ENCODE measurements at regions not wholly inside any gene's neighbourhood (a gene's known extent, or its start where the extent isn't known, plus 50 kb on each side); places are given as distances from the start of the nearest gene placed in this dataset.
"Not testable (repeated sequence)": the region's sequence is repeated elsewhere in the genome, so short reads cannot be mapped to it uniquely, and the experiment has no call there.

DNA sequence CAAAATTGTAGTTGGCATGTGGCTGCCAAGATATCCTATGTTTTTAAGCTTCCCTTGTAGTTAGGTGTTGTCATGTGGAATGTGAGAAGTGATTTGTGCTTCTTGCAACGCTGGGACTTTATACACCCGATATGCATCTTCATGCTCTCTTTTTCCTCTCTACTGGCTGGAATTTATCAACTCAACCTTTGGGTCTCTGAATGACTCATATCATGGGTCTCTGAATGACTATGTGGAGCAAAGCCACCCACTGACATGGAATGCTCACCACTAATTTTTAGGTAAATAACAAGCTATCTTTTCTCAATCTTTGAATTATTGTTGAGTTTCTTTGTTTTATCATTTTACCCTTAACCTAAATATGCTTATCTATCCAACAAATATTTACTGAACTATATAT lies 144.6 kb downstream of the ATP23 start:
- no peak for DNase-seq (ENCODE audit: low spot score)
- Mint-ChIP-seq H3K27ac (no peak overlapping the region), H3K27me3 (ENCODE audit: low read depth) (no peaks in the 10 kb centered on the region), H3K36me3 (ENCODE audit: low read depth) (no peaks in the 10 kb centered on the region), H3K4me1 (ENCODE audit: low read depth) (no peaks in the 10 kb centered on the region), H3K4me3 (no peak overlapping the region), H3K9me3 (no peaks in the 10 kb centered on the region)

DNA sequence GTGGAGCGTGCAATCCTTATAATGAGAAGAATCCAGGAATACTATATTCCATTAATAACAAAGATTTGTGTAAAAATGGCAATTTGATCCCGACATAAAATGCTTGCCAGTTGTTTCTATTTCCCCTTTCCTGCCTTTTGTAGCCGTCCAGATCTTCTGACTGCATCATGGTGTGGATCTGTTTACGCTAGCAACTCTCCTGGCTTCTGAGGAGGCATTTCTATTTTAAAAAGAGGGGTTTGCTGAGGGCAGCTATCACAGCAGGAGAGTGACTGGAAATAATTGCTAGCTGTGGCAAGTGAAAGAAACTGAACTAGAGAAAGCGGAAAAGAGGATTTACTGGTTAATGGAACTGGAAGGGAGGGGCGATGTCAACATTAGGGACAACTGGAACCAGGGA lies 145.6 kb downstream of the ATP23 start:
- Mint-ChIP-seq H3K36me3 (ENCODE audit: low read depth) (no peaks in the 10 kb centered on the region), H3K27ac (no peak overlapping the region), H3K9me3 (no peaks in the 10 kb centered on the region), H3K4me1 (ENCODE audit: low read depth) (no peaks in the 10 kb centered on the region), H3K4me3 (no peak overlapping the region), H3K27me3 (ENCODE audit: low read depth) (no peaks in the 10 kb centered on the region)
- no peak for DNase-seq (ENCODE audit: low spot score)

DNA sequence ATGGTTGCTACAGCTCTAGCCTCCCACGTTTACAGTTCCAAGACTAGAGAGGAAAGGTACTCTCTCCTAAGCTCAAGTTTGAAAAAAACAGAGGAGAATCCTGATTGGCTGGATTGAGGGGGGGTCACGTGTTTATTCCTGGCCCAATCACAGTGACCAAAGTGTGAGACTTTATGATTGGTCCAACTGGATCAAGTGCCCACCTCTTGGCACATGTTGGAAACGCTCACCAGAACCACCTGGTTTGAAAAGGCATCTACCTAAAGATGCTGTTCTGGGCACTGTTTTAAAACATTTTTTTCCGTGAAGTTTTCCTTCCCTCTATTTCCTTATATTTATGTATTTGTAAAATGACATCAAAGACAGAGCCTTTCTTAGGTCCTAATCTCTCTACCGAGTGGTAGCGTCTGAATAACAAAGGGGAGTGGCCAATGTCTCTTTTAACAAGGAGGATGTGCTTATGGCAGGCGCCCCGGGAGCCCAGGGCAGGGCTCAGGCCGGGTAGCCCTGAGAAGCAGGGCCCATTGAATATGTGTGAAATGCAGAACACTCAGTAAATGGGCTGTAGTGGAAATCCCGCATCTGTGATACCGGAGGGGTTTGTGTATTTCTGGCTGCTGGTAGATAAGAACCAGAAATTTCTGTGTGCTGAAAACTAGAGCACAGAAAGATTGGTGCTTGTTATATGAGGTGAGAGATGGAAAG lies 146.2 kb downstream of the ATP23 start:
- Mint-ChIP-seq H3K27ac (no peak overlapping the region), H3K9me3 (no peaks in the 10 kb centered on the region), H3K36me3 (ENCODE audit: low read depth) (no peaks in the 10 kb centered on the region), H3K4me3 (no peak overlapping the region), H3K4me1 (ENCODE audit: low read depth) (no peaks in the 10 kb centered on the region), H3K27me3 (ENCODE audit: low read depth) (no peaks in the 10 kb centered on the region)
- no peak for DNase-seq (ENCODE audit: low spot score)

DNA sequence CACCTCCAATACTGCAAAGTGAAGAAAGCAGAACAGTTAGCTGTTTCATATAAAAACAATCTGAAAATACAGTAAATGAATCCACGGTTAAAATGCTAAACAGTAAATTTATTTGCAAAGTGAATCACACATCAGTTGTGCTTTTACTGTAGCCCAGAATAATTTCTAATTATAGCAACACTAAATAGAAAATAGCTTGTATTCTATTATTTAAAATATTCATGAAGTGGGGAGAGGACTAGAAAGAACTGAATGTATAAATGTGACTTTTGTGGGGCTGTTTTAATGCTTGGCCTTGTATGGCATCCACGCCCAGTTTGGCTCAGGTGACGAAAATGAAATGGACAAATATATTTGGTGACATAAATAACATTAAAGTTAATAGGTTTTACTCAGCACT lies 148.2 kb downstream of the ATP23 start:
- Mint-ChIP-seq H3K9me3 (no peaks in the 10 kb centered on the region), H3K4me1 (ENCODE audit: low read depth) (no peaks in the 10 kb centered on the region), H3K4me3 (no peak overlapping the region), H3K27me3 (ENCODE audit: low read depth) (no peaks in the 10 kb centered on the region), H3K27ac (no peak overlapping the region), H3K36me3 (ENCODE audit: low read depth) (no peaks in the 10 kb centered on the region)
- no peak for DNase-seq (ENCODE audit: low spot score)

DNA sequence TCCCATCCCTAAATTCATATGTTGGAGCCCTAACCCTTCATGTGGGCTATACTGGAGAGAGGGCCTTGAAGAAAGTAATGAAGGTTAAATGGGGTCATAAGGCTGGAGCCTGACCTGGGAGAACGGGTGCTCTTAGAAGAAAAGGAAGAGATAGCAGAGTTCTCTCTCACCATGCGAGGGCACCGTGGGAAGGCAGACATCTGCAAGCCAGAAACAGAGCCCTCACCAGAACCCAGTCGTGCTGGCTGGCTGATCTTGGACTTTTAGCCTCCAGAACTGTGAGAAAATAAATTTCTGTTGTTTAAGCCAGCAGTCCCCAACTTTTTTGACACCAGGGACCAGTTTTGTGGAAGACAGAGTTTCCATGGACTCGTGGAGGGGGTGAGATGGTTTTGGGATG lies 149.3 kb downstream of the ATP23 start:
- Mint-ChIP-seq H3K4me1 (ENCODE audit: low read depth) (no peaks in the 10 kb centered on the region), H3K27me3 (ENCODE audit: low read depth) (no peaks in the 10 kb centered on the region), H3K4me3 (no peak overlapping the region), H3K36me3 (ENCODE audit: low read depth) (no peaks in the 10 kb centered on the region), H3K27ac (no peak overlapping the region), H3K9me3 (no peaks in the 10 kb centered on the region)
- DNase-seq (ENCODE audit: low spot score), result no peak

DNA sequence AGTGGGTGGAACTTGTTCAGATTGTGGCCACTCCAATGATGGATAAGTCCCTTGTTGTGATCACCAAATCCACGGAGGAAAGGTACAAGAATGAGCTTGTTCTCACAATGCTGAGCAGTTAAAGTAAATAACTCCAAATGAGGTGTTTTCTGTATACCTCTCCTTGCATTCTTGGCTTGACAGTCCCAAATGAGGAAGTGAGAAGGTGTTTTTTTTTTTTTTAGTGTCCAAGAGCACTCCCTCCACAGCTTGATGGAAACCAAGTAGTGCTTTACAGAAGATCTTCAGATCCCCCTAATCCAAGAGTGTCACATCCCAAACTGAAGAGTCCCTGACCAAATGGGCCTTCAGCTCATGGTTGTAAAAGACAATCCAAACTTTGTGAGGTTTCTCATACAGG lies 153.6 kb downstream of the ATP23 start:
- H3K27me3 Mint-ChIP-seq (ENCODE audit: low read depth), result no peaks in the 10 kb centered on the region
- no peak for DNase-seq (ENCODE audit: low spot score)
- no peaks in the 10 kb centered on the region for H3K4me1 Mint-ChIP-seq (ENCODE audit: low read depth)
- no peaks in the 10 kb centered on the region for H3K9me3 Mint-ChIP-seq
- H3K4me3 Mint-ChIP-seq, result no peak overlapping the region
- no peak overlapping the region for H3K27ac Mint-ChIP-seq
- no peaks in the 10 kb centered on the region for H3K36me3 Mint-ChIP-seq (ENCODE audit: low read depth)

DNA sequence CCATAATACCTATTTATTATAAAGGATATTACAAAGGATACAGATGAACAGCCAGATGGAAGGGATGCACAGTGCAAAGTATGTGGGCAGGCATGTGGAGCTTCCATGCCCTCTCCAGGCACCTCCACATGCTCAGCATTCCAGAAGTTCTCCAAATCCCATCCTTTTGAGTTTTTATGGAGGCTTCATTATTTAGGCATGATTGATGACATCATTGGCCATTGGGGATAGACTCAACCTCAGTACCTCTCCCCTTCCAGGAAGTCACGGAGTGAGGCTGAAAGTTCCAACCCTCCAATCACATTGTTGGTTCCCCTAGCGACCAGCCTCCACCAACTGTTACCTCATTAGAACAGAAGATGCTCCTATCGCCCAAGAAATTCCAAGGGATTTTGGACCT lies 156.4 kb downstream of the ATP23 start:
- H3K27me3 Mint-ChIP-seq (ENCODE audit: low read depth), result no peaks in the 10 kb centered on the region
- no peak for DNase-seq (ENCODE audit: low spot score)
- H3K4me1 Mint-ChIP-seq (ENCODE audit: low read depth), result no peaks in the 10 kb centered on the region
- no peaks in the 10 kb centered on the region for H3K9me3 Mint-ChIP-seq
- H3K36me3 Mint-ChIP-seq (ENCODE audit: low read depth), result no peaks in the 10 kb centered on the region
- H3K27ac Mint-ChIP-seq, result no peak overlapping the region
- no peak overlapping the region for H3K4me3 Mint-ChIP-seq

DNA sequence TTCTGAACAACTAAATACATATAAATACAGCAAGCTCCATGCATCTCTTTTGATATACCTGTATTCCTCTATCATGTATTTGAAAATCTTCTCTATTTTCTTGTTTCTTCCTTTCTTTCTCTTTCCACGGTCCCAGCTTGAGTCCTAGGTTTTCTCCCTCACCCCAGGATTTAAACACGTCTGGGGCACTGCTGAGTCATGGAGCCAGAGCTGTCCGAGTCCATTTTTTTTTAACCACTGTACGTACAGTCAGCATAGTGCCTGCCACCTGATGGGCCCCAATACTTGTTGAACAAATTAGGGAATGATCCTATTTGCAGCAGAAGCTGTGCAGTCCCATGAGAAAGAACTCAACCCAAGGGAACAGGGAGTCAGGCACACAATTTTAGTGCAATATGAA lies 158.1 kb downstream of the ATP23 start:
- no peak overlapping the region for H3K4me3 Mint-ChIP-seq

DNA sequence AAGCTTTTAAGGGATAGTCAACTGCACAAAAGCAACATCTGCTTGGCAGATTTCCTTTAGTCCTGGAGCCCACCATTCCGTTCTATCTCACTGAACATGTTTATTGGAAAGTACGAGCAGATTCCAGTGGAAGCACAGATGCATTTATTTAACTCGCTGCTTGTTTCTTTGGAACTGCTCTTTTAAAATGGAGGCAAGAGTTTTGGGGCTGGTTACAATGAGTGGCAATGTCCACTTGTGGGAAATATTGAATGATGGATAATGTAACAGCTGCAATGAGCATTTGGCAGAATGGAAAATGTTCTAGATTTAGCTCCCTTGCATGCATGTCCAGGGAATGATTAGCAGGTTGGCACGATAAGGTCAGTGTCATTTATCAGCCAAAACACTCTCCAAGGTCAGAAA lies 163.0 kb downstream of the ATP23 start:
- H3K36me3 Mint-ChIP-seq (ENCODE audit: low read depth), result no peaks in the 10 kb centered on the region
- H3K4me1 Mint-ChIP-seq (ENCODE audit: low read depth), result no peaks in the 10 kb centered on the region
- peaks cover 4% of the 10 kb centered on the region for H3K9me3 Mint-ChIP-seq
- no peak overlapping the region for H3K4me3 Mint-ChIP-seq
- no peaks in the 10 kb centered on the region for H3K27me3 Mint-ChIP-seq (ENCODE audit: low read depth)
- H3K27ac Mint-ChIP-seq, result no peak overlapping the region
- no peak for DNase-seq (ENCODE audit: low spot score)

More for the DNA sequence above, 158.1 kb downstream of the ATP23 start:
- H3K4me1 Mint-ChIP-seq (ENCODE audit: low read depth), result no peaks in the 10 kb centered on the region
- no peaks in the 10 kb centered on the region for H3K36me3 Mint-ChIP-seq (ENCODE audit: low read depth)
- DNase-seq (ENCODE audit: low spot score), result no peak
- H3K9me3 Mint-ChIP-seq, result no peaks in the 10 kb centered on the region
- H3K27ac Mint-ChIP-seq, result no peak overlapping the region
- H3K27me3 Mint-ChIP-seq (ENCODE audit: low read depth), result no peaks in the 10 kb centered on the region

DNA sequence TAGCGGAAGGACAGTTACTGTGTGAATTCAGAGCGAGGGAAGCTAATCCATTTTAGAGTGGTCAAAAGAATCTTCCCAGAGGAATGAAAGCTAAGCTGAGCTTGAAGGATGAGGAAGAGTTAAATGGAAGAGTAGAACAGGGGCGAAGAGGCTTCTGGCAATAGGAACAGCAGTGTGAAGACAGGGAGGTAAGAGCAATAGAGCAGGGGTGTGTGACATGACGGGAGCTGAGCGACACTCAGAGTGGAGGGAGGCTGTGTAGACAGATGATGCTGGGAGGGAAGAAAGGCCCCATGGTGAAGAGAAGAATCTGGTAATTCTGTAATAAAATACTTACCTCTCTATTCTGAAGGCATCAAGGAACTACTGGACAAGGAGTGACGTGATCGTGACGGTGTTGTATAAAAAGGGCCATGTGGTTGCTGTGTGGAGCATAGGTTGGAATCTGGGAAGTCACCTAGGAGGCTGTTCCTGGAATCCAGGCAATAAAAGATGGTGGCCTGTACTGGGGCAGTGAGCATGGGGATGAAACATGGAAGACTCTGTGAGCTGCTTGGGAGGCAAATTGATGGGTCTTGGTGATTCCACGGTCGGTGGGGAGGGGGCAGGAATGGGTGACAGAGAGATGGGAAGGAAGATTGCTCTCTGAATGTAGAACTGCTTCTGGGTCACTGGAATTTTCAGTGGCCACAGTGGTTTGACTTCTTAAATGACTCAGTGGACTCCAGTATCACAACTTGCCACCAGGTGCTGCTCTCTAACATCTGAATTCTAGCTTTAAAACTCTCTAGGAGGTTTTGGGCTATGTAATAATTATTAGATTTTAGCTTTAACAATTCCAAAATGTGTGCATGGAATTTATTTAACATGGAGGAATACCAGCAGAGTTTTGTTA lies 164.1 kb downstream of the ATP23 start:
- Mint-ChIP-seq H3K9me3 (peaks cover 4% of the 10 kb centered on the region), H3K36me3 (ENCODE audit: low read depth) (no peaks in the 10 kb centered on the region), H3K27ac (no peak overlapping the region), H3K4me3 (no peak overlapping the region), H3K4me1 (ENCODE audit: low read depth) (no peaks in the 10 kb centered on the region), H3K27me3 (ENCODE audit: low read depth) (no peaks in the 10 kb centered on the region)
- no peak for DNase-seq (ENCODE audit: low spot score)

DNA sequence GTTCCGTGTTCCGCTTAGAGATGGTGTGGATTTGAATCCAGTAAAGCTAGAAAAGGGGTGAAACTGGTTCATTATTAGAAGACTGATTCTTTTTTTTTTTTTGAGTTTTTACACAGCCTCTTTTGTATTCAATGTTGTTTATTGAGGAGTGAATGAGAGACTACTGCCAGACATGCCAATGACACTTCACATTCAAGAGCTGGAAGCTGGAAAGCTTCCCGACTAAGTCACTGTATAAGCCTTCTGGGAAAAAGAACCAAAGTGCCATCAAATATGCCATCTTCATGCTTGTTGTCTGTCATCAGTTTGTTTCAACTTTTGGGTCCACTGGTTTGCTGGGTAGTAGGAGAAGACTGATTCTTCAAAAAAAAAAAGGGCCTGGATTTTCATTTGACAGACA lies 164.8 kb downstream of the ATP23 start:
- Mint-ChIP-seq H3K4me3 (no peak overlapping the region), H3K27me3 (ENCODE audit: low read depth) (no peaks in the 10 kb centered on the region), H3K9me3 (peaks cover 4% of the 10 kb centered on the region), H3K4me1 (ENCODE audit: low read depth) (no peaks in the 10 kb centered on the region), H3K27ac (no peak overlapping the region), H3K36me3 (ENCODE audit: low read depth) (no peaks in the 10 kb centered on the region)
- DNase-seq (ENCODE audit: low spot score), result no peak

DNA sequence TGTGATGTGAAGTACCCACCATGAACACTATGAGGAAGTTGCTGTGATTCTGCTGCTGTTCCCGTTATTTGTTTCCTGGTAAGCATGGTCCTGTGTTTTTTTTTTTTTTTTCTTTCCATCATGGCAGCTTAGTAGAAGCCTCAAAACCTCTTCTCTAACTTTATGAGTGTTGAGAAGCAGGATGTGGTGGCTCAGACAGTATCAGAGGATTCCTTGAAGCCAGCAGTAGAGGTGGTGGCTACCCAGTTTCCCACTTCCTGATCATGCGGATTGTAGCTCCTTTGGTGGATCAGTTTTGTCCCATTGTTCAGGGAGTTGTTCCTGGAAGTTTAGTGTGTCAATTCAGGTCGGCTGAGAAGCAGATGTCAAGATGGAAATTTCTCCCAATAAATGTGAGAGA lies 175.8 kb downstream of the ATP23 start:
- H3K36me3 Mint-ChIP-seq (ENCODE audit: low read depth), result no peaks in the 10 kb centered on the region
- H3K9me3 Mint-ChIP-seq, result no peaks in the 10 kb centered on the region
- no peak overlapping the region for H3K27ac Mint-ChIP-seq
- peaks cover 5% of the 10 kb centered on the region for H3K4me1 Mint-ChIP-seq (ENCODE audit: low read depth)
- no peak for DNase-seq (ENCODE audit: low spot score)
- H3K4me3 Mint-ChIP-seq, result no peak overlapping the region
- H3K27me3 Mint-ChIP-seq (ENCODE audit: low read depth), result no peaks in the 10 kb centered on the region

DNA sequence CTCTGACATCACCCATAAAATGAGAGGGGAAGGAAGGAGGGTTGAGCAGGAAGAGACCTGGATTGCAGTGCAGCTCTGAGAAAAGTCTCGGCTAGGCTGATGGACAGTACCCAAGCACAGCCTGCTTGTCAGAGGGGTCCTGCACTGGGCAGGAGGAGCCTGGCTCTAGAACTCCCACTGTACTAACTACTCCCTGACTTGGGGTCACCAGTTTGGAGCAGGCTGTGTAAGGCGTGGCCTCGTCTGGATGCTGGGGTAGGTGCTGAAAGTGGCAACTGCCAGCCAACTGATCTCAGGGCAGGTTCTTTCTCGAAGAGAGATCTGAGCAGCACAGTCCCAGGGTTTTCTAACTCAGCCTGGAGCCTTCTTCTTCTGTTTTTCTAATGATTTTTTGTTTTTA lies 176.3 kb downstream of the ATP23 start:
- no peak overlapping the region for H3K4me3 Mint-ChIP-seq
- peaks cover 5% of the 10 kb centered on the region for H3K4me1 Mint-ChIP-seq (ENCODE audit: low read depth)
- no peak for DNase-seq (ENCODE audit: low spot score)
- no peaks in the 10 kb centered on the region for H3K9me3 Mint-ChIP-seq
- no peak overlapping the region for H3K27ac Mint-ChIP-seq
- no peaks in the 10 kb centered on the region for H3K36me3 Mint-ChIP-seq (ENCODE audit: low read depth)
- H3K27me3 Mint-ChIP-seq (ENCODE audit: low read depth), result no peaks in the 10 kb centered on the region

DNA sequence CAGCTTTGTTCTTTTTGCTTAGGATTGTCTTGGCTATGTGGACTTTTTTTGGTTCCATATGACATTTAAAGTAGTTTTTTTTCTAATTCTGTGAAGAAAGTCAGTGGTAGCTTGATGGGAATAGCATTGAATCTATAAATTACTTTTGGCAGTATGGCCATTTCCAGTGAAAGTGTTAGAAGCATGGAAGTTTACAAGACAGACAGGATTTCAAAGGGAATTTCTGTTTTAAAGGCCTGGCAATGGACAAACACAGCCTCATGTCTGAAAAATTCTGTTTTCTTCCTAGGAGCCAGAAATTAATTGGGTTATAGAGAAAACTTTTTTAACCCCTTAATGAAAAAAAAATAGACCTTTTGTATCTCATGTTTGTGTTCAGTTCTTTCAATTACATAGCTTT lies 184.4 kb downstream of the ATP23 start:
- H3K27me3 Mint-ChIP-seq (ENCODE audit: low read depth); H3K4me1 Mint-ChIP-seq (ENCODE audit: low read depth); H3K9me3 Mint-ChIP-seq; H3K27ac Mint-ChIP-seq; H3K4me3 Mint-ChIP-seq; DNase-seq (ENCODE audit: low spot score); H3K36me3 Mint-ChIP-seq (ENCODE audit: low read depth): not testable (repeated sequence)

Measured in T-helper 2 cell treated with Interferon-gamma antibody and Interleukin-4, amounts not matched to agents 5 μg/mL and 100 μg/mL, for 36 hours (primary cell).